ENCODE measurements at regions not wholly inside any gene's neighbourhood (a gene's known extent, or its start where the extent isn't known, plus 50 kb on each side); places are given as distances from the start of the nearest gene placed in this dataset.
"Not testable (repeated sequence)": the region's sequence is repeated elsewhere in the genome, so short reads cannot be mapped to it uniquely, and the experiment has no call there.

DNA sequence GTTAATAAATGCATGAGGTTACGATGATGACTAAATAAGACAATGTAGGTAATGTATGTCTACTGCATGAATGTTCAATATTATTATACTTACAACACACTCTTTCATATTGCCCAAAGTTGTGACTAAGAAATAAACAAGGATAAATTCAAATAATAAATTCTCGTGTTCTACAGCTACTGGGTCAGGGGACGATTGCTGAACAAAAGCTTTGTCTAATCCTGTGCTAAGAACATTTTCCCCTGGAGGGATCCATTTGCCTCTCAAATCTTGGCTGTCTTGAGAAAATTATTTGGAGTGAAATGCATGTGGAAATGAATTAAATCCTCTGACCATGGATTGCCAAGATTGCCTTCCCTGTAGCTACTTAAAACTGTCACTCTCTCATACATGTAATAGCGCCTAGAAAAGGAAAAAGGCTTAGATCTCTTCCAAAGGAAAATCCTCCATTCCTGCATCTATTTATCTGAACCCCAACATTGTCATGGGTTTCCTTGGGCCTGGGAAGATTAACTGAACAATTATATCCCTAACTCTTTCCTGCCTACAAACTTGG lies 893.8 kb upstream of the ACO1 start:
- DNase-seq (ENCODE audit: low read depth in 4 of 4, low spot score in 3 of 4), result no peak

DNA sequence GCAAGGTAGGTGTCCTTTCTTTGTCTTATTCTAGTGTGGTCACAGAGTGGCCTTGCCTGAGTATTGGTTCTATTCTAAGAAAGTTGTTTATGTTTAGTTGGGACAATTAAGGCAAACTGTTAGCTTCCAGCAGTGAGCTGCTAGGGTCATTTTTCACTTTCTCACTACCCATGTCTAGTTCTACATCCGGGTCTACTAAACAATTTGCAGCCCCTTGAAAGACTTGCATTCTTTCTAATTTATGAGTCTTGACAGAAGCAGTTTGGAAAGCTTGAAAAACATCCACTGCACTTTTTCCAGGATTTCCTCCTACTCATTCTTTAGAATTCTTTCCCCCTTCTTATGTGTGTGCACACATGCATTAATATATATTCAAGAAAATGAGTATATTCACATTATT lies 892.2 kb upstream of the ACO1 start:
- DNase-seq (ENCODE audit: low read depth in 4 of 4, low spot score in 3 of 4), result peak in 3 of 4 donors; percentile 26 to 49 (median 49)

DNA sequence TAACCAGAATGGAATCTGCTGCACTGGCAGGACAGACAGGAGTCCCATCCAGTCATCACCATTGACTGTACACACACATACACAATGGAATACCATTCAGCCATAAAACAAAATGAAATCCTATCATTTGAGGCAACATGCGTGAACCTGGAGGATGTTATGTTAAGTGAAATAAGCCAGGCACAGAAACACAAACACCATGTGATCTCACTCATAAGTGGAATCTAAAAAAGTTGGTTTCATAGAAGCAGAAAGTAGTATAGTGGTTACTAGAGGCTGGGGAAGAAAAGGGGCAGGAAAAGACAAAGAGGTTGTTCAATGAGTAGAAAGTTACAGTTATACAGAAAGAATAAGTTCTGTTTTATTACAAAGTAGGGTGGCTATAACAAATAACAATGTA lies 884.0 kb upstream of the ACO1 start:
- DNase-seq (ENCODE audit: low read depth in 4 of 4, low spot score in 3 of 4), result no peak

DNA sequence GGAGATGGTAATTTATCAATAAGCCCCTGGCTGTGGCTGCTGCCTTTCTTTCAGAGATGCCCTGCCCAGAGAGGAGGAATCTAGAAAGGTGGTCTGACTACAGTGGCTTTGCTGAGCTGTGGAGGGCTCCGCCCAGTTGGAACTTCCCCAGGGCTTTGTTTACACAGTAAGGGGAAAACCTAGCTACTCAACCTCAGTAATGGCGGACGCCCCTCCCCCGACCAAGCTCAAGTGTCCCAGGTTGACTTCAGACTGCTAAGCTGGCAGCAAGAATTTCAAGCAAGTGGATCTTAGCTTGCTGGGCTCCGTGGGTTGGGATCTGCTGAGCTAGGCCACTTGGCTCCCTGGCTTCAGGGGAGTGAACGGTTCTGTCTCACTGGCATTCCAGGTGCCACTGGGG lies 865.4 kb upstream of the ACO1 start:
- DNase-seq (ENCODE audit: low read depth in 4 of 4, low spot score in 3 of 4), result no peak

DNA sequence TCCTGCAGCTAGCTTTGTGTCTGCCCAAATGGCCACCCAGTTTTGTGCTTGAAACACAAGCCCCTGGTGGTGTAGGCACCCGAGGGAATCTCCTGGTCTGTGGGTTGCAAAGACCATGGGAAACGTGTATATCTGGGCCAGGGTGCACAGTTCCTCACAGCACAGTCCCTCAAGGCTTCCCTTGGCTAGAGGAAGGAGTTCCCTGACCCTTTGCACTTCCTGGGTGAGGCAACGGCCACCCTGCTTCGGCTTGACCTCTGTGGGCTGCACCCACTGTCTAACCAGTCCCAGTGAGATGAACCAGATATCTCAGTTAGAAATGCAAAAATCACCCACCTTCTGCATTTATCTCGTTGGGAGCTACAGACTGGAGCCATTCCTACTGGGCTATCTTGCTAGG lies 865.0 kb upstream of the ACO1 start:
- no peak for DNase-seq (ENCODE audit: low read depth in 4 of 4, low spot score in 3 of 4)

DNA sequence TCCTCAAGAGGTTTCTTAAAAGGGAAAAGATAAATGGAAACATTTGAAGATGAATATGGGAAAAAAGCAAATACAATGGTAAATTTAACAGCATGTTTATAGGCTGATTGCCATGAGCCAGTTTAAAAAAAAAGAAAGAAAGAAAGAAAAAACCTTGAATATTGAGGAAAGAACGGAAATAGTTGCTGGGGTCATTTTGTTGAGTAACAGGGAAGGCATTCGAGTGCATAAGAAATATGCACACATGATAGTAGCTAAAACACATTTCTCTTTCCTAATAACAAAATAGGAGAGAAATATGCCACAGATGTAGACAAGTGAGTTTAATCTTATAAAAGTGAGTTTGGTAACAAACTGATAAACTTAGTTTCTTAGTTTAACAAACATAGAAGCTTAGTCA lies 864.6 kb upstream of the ACO1 start:
- DNase-seq (ENCODE audit: low read depth in 4 of 4, low spot score in 3 of 4), result no peak

DNA sequence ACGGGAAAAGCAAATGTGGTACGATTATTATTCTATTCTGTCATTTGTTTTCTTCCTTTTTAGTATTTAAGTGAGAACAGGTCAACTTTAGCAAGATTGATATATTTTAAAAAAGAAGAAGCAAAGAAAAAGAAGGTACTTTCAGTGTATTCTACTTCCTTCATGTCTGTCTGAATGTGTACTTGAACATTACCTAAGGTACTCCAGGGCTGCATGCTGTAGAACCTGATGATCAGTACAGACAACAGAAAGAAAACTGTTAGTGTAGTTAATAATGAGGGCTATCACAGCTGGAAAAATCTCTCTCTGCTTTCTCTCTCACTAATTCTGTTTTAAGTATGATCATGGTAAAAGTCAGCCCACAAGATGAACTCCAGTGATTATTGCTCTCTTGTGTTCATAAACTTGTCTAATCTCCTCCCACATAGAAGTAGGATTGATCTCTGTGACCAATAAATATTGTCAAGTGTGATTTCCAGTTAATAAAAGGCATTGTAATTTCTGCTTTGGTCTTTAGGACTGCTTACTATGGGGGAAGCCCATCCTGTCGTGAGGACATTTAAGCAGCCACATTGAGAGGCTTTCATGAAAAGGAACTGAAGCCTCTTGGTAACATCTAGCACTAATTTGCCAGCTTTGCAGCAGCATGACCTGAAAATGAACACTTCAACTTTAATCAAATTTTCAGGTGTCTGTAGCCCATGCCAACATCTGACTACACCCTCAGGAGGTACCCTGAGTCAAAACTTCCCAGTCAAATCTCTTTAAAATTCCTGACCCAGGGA lies 864.0 kb upstream of the ACO1 start:
- DNase-seq (ENCODE audit: low read depth in 4 of 4, low spot score in 3 of 4), result no peak

DNA sequence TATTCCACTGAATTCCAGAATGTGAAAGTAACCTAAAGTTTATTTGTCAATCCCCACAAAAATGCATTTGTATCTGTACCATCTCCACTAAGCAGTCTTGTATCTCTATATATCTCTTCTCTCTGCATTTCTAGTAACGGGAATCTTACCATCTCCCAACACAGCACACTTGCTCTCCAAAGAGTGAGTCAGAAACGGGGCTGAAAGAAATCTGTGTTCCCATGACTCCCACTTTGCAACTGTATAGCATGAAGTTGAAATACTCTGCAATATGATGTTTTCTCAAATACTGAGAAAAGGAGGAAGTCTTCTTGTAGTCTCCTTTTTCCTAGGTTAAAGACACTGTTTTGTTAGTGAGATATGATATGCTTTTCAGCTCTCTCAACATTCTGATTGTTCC lies 848.8 kb upstream of the ACO1 start:
- DNase-seq (ENCODE audit: low read depth in 4 of 4, low spot score in 3 of 4), result no peak

DNA sequence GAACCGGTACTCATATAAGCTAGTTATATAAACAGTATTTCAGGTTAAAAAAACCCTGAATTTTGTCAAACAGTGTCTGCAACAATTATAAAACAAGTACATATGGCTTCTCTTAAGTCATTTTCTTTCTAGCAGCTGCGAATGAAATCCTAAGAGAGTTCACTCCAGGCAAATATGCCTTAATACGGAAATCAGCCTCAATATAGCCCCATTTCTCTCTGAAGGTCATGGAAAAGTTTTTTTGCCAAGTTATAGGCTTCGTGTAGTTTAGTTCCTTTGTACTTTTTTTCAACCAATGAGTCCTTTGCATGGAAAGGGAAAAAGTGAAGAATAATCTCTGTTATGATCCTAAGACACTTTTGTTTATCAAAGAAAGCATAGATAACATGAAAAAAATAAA lies 848.0 kb upstream of the ACO1 start:
- no peak for DNase-seq (ENCODE audit: low read depth in 4 of 4, low spot score in 3 of 4)

DNA sequence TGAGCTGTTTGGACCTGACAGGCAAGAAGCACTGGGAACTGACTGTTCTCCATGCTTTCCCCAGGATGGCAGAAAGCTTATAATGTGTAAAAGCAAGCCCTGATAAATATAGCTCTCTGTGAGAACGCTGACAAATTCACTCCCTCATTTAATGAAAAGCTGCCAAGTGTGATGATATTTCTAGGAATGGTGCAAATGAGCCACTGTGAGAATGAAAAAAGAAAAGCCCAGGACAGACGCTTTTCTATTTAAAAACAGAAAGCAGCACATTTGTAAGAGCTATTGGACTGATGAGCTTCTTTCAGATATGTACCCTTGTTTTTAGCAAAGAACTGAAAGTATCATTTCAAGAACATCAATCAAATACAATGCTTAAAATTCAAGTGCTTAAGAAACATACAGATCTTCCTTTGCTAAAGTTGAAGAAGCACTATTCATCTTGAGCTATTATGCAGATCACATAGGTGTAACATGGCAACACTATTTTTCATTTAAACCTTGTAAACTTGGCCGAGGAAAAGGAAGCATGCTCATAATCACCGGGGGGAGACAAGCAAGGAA lies 842.6 kb upstream of the ACO1 start:
- no peak for DNase-seq (ENCODE audit: low read depth in 4 of 4, low spot score in 3 of 4)

DNA sequence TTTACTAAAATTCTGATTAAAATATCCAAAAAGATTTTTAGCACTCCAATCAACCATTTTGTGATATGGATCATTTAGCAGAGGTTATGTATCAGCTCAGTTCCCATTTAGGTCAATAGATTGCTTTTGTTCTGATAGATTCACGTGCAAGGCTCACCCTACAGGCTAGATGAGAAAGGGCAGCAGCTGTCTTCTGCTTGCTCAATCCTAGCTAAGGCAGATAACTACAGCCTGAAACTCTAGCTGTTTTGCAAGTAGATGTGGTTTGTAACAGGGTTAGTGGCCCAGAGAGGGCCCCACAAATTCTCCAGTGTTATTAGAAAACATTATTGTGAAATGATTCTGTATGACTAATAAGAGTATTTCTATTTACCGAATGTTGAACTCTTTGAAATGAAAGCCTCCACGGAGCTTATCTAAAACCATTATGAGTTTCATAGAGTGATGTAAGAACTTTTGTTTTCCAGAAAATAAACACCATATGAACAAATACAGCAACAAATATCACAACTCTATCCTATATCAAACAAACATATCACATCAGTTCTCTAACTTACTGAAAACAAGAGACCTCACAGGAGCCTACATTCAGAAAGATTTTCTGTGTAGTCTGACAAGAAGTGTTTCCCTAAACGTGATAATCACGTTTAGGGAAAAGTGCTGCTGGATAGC lies 841.9 kb upstream of the ACO1 start:
- no peak for DNase-seq (ENCODE audit: low read depth in 4 of 4, low spot score in 3 of 4)

DNA sequence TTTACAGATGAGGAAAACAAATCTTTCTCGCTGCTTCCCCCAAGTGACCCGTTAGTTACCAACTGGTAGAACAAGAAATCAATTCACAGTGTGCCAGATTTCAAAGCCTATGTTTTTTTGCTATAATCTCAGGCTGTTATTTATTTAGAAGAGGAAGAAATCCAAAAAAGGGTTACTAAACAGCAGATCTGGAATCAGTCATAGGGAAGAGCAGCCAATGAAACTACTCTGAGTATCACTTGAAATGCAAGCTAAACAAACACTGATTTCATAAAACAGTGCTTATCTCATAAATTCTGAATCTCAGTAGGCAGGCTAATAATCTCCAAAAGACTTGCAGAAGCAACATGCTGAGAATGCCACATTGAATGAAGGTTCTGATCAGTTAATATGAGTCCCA lies 829.5 kb upstream of the ACO1 start:
- DNase-seq (ENCODE audit: low read depth in 4 of 4, low spot score in 3 of 4), result no peak

DNA sequence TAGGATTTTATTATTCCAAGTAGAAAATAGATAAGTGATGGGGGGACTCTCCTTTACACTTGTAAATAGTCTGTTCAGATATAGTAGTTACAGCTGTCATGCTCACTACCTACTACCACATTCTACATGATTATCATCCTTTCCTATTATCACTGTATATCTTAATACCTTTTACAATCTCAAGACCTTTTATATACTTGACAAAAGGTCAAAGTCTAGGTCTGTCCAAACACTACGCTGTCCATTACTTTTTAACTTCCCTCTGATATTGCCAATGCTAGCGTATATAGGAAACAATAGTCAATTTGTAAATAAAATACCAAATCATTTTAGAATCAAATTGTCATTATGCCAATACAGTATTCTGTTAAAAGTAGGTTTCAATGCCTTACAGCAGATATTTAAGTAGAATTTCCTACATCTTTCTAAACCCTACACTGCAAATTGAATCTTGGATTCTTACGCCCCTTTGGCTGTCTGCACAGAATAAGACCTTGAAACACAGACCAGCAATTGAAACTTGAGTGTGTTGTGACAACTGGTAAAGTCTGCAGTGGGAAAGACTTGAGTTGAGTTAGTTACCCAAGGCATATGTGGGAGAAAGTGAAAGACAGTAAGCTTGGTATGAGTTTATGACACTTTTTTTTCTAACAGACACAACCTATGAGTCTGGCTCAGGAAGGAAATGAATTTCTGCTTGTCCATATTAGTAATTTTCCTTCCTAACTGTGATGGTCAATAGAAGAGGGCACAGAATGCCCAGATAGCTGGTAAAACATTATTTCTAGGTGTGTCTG lies 827.6 kb upstream of the ACO1 start:
- no peak for DNase-seq (ENCODE audit: low read depth in 4 of 4, low spot score in 3 of 4)

DNA sequence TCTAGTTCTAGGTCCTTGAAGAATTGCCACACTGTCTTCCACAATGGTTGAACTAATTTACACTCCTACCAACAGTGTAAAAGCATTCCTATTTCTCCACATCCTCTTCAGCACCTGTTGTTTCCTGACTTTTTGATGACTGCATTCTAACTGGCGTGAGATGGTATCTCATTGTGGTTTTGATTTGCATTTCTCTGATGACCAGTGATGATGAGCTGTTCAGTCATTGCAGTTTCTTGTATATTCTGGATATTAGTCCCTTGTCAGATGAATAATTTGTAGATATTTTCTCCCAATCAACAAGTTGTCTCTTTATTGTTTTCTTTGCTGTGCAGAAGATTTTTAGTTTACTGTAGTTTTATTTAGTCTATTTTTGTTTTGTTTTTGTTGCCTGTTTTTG lies 812.3 kb upstream of the ACO1 start:
- not testable (repeated sequence) for DNase-seq (ENCODE audit: low read depth in 4 of 4, low spot score in 3 of 4)

DNA sequence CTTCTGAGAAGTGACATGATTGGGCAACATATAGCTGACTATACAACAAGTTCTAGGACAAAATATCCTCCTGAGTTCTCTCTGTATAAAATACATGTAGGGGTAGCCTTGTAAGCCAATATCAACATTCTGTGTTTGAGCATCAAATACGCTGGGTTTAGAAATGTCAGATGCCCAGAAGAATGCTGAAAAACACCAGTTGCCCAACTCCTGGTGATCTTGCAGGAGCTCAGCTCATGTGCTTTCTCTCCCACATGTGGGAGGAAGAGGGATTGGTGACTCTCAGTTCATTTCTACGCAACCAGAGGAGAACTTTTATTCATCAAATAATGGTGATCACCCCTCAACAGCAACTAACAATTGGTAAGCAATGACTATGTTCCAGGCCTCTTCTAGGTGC lies 810.9 kb upstream of the ACO1 start:
- no peak for DNase-seq (ENCODE audit: low read depth in 4 of 4, low spot score in 3 of 4)

DNA sequence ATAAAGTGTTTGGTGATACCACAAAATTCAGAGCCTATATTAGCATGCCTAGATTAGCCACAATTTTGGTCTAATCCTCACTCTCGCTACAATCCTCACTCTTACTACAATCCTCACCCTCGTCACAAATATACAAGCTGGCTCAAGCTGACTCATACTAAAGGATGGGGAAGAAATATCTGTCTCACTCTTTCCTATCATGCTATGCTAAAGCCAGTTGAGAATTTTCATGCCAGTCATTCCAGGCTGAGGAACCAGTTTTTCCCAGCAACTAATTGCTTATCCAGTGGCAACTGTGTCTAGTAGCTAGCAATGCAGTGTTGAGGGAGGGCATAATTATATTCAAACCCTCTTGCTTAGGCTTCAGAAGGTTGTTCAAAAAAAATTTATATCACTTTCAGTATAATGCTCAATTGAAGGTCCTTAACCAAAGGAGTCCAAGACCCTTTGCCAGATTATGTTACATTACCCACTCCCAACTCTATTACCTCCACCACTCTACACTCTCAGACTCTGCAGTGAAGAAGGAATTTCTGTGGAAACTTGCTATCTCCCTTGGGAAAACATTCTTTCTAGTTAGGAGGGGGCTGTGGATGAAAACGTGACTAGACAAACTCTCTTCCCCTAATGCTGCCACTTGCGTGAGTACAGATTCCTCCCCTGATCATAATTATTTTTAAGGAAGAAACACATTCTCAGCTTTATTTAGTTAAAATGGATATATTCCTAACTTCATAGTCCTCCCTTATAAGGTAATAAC lies 810.3 kb upstream of the ACO1 start:
- DNase-seq (ENCODE audit: low read depth in 4 of 4, low spot score in 3 of 4), result no peak

DNA sequence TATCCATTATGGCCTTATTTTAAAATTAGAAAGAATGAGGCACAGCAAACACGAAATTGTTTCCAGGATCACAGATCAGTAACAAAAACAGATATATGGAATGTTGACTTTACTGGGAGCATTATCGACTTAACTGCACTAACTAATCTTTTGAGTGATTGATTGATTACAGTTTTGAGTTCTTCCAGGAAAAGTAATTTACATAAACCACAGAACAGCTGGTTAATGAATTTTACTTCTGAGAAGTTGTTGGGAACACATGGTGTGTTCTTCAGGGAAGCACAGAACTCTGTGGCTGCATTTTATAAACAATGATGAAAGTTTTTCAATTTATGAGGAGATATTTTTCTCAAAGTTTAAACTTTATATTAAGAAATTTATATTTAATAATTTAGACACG lies 802.4 kb upstream of the ACO1 start:
- DNase-seq (ENCODE audit: low read depth in 4 of 4, low spot score in 3 of 4), result no peak

DNA sequence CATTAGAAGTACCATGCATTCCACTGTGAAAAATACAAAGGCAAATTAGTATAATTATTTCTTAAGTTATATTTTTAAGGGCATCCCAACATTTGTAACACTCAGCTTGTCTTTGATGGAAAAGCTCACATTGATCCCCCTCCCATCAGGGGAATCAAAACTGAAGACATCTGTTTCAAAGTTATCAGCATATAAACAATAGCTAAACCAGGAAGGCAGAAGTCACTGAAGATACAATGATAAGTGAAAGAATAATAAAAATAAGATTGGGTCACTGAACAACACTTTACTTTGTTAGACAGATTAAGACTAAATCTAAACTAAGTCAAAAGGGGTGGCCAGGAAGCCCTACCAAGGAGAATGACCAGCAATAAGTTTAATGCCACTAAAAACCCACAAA lies 801.9 kb upstream of the ACO1 start:
- no peak for DNase-seq (ENCODE audit: low read depth in 4 of 4, low spot score in 3 of 4)

DNA sequence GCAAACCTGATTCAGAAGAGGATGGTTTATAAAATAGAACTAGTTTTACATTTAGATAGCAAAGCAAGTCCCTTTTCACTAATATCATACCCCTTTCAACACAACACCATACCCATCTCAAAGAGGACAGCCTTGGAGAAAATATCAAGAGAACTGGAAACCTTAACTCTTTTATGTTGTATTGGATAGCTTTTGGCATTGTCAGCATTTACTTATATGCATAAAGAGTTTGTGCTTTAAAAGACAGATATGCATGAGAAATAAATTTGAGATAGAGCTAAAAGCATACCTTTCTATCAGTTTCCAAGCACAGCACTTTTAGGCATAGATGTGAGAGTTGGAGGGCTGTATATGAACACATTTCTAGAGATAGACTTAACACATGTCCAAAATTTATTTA lies 799.3 kb upstream of the ACO1 start:
- no peak for DNase-seq (ENCODE audit: low read depth in 4 of 4, low spot score in 3 of 4)

DNA sequence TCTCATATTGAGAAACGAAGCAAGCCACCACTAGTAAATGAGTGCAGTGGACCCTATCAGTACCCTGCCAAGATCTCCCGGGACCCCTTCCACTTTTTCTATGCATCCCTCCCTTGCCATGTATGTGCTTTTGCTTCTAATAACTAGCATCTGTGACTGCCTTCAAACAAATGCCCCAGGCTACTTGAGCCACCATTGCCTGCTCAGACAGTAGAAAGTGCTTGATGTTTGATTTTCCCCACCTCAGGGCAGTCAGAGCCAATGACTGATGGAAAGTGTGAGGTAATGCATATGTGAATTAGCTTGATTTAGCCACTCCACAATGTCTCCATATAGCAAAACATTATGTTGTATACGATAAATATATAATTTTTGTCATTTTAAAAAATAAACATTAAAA lies 797.3 kb upstream of the ACO1 start:
- no peak for DNase-seq (ENCODE audit: low read depth in 4 of 4, low spot score in 3 of 4)

All from left renal pelvis (tissue), 4 donors.